HepG2 (cell line): ENCODE measurements at regions not wholly inside any gene's neighbourhood (a gene's known extent, or its start where the extent isn't known, plus 50 kb on each side); places are given as distances from the start of the nearest gene placed in this dataset.

Experiments
- ATAC-seq: fragments of 200-7000 bp; cut with Tn5 transposase; 3 replicates; pipeline ENCODE4 v1.9.1; 2020; ENCODE audit warnings: mild to moderate bottlenecking, moderate library complexity
- BruUV-seq: library from RNA; stranded (reverse); fragments of 400-500 nt; replicated peaks from 2 replicates; lab custom pipeline; 2021; lab: Mats Ljungman, UMichigan
- CTCF ChIA-PET: fragments of 300-600 bp; formaldehyde crosslinking; extraction: SDS; loops from one replicate; lab custom pipeline; 2021; ENCODE audit warnings: low total read pairs, inconsistent platforms, low intra/inter-chr PET ratio; lab: Yijun Ruan, JAX
- POLR2A ChIA-PET: fragments of 350-600 bp; sonication (Branson Sonifier 250); formaldehyde crosslinking; loops from one replicate; lab custom pipeline; 2020; ENCODE audit warnings: antibody characterized with exemption, inconsistent platforms; lab: Yijun Ruan, JAX
- DNase-seq: peaks from one replicate; pipeline ENCODE4 v3.0.0-alpha.2; 2015; ENCODE audit warnings: low spot score
- FAIRE-seq: peaks from 3 replicates; lab custom pipeline; 2011; peaks lifted over from hg19 to GRCh38; lab: Jason Lieb, UNC
- H2AFZ ChIP-seq: one replicate; pipeline ENCODE4 v1.6.1; 2011; ENCODE audit warnings: low read length, inconsistent platforms
- H3K27ac ChIP-seq: fragments of 300-600 bp; 3 replicates; pipeline ENCODE4 v1.8.0; 2011; ENCODE audit warnings: mixed run types, mild to moderate bottlenecking, mixed read lengths, low read length, inconsistent platforms; ENCODE audit not compliant: insufficient read depth; ENCODE audit errors: extremely low read length
- H3K27me3 ChIP-seq, 2 experiments: fragments of 200-600 bp in 1 of 2; 2 replicates in 1 of 2; 3 replicates in 1 of 2; pipeline versions ENCODE4 v1.6.0 to v1.8.0; 2011; ENCODE audit warnings: low read length in 2 of 2, mild to moderate bottlenecking in 2 of 2, moderate library complexity in 2 of 2, inconsistent platforms in 1 of 2; ENCODE audit not compliant: insufficient read depth in 2 of 2, control insufficient read depth in 1 of 2
- H3K36me3 ChIP-seq, 2 experiments: fragments of 200-600 bp in 1 of 2; replicated peaks in 1 of 2; 2 replicates in 1 of 2; 3 replicates in 1 of 2; pipeline versions ENCODE4 v1.5.1 to v1.8.0; 2011; ENCODE audit warnings: low read length in 2 of 2, inconsistent platforms in 1 of 2; ENCODE audit not compliant: insufficient read depth in 2 of 2, control insufficient read depth in 1 of 2
- H3K4me1 ChIP-seq: 2 replicates; pipeline ENCODE4 v1.5.1; 2012; ENCODE audit warnings: low read length, inconsistent platforms; ENCODE audit not compliant: insufficient read depth
- H3K4me2 ChIP-seq: 2 replicates; pipeline ENCODE4 v1.6.0; 2011; ENCODE audit warnings: low read depth, low read length, inconsistent platforms
- H3K4me3 ChIP-seq, 3 experiments: fragments of 200-600 bp in 1 of 3; sonication (generic), shearing (Covaris generic) in 1 of 3; replicated peaks in 1 of 3; 2 replicates each; pipeline ENCODE4 v1.5.1; 2011 to 2016; ENCODE audit warnings: low read length in 3 of 3, inconsistent platforms in 2 of 3, low read depth in 2 of 3, mild to moderate bottlenecking in 2 of 3, control low read depth in 1 of 3, mixed read lengths in 1 of 3; ENCODE audit not compliant: insufficient read depth in 1 of 3
- H3K79me2 ChIP-seq: one replicate; pipeline ENCODE4 v1.6.1; 2011; ENCODE audit warnings: low read length, inconsistent platforms; ENCODE audit not compliant: insufficient read depth
- H3K9ac ChIP-seq: 2 replicates; pipeline ENCODE4 v1.6.0; 2011; ENCODE audit warnings: mild to moderate bottlenecking, low read depth, low read length, inconsistent platforms; ENCODE audit not compliant: insufficient read depth
- H3K9me3 ChIP-seq: 2 replicates; pipeline ENCODE4 v1.5.1; 2012; ENCODE audit warnings: mild to moderate bottlenecking, low read length
- H4K20me1 ChIP-seq: 2 replicates; pipeline ENCODE4 v1.6.0; 2011; ENCODE audit warnings: inconsistent platforms, mild to moderate bottlenecking, low read length, moderate library complexity; ENCODE audit not compliant: insufficient read depth
- ADNP ChIP-seq: sonication (generic); formaldehyde crosslinking; IDR thresholded peaks from 2 replicates; pipeline ENCODE4 v1.4.0; 2020; ENCODE audit warnings: missing genetic modification reagents
- KMT2A ChIP-seq: sonication (generic); formaldehyde crosslinking; IDR thresholded peaks from 2 replicates; pipeline ENCODE4 v1.4.0; 2020; ENCODE audit warnings: missing genetic modification reagents
- POLR2A ChIP-seq, 2 experiments: IDR thresholded peaks; 2 replicates each; pipeline ENCODE4 v1.6.1; 2011; ENCODE audit warnings: low read depth in 2 of 2, low read length in 2 of 2, mild to moderate bottlenecking in 1 of 2, moderate library complexity in 1 of 2; ENCODE audit not compliant: insufficient read depth in 1 of 2
- SOX13 ChIP-seq, 3 experiments: fragments of 450-650 bp in 1 of 3; sonication (generic) in 1 of 3; formaldehyde crosslinking in 1 of 3; IDR thresholded peaks in 2 of 3; conservative IDR thresholded peaks in 1 of 3; 2 replicates each; pipeline versions ENCODE4 v1.5.0 to v1.6.1; 2016 to 2020; ENCODE audit warnings: antibody characterized with exemption in 1 of 3, mild to moderate bottlenecking in 1 of 3, missing compliant biosample characterization in 1 of 3, missing genetic modification reagents in 1 of 3, moderate library complexity in 1 of 3
- ZBTB7B ChIP-seq: sonication (generic); formaldehyde crosslinking; IDR thresholded peaks from 2 replicates; pipeline ENCODE4 v1.4.0; 2020; ENCODE audit warnings: missing genetic modification reagents
- ZNF772 ChIP-seq: sonication (generic); formaldehyde crosslinking; IDR thresholded peaks from 2 replicates; pipeline ENCODE4 v1.5.0; 2020; ENCODE audit warnings: mild to moderate bottlenecking, missing genetic modification reagents
- ZNF776 ChIP-seq: sonication (generic); formaldehyde crosslinking; IDR thresholded peaks from 2 replicates; pipeline ENCODE4 v1.4.0; 2020; ENCODE audit warnings: mild to moderate bottlenecking, missing genetic modification reagents
- whole genome bisulfite sequencing: methylation state at CpG from one replicate; pipeline ENCODE4 v1.1.6; 2017; ENCODE audit warnings: low lambda C conversion rate; 5-methylcytosine and 5-hydroxymethylcytosine counted together
- in situ Hi-C: cut with HindIII; loops from 2 replicates; pipeline ENCODE4 v1.10.0; 2017; ENCODE audit warnings: low pct_unique_long_range_greater_than_20kb; ENCODE audit not compliant: extremely low pct_ligation_motif_present
- intact Hi-C: fragments of 100-400 bp; cut with micrococcal nuclease; formaldehyde crosslinking; loops from one replicate; pipeline ENCODE4 v1.10.0; 2022; ENCODE audit not compliant: unreplicated experiment
- TF ChIP-seq, protein P1 (sequence below): sonication (generic); formaldehyde crosslinking; IDR thresholded peaks from 2 replicates; pipeline ENCODE4 v1.4.0; 2020; ENCODE audit warnings: missing genetic modification reagents
- TF ChIP-seq, protein P2 (sequence below): sonication (generic); formaldehyde crosslinking; IDR thresholded peaks from 2 replicates; pipeline ENCODE4 v1.4.0; 2020; ENCODE audit warnings: missing genetic modification reagents
- TF ChIP-seq, protein P3 (sequence below): IDR thresholded peaks from 2 replicates; pipeline ENCODE4 v1.4.0; 2020; ENCODE audit warnings: mild to moderate bottlenecking, missing genetic modification reagents
- TF ChIP-seq, protein P4 (sequence below): sonication (generic); formaldehyde crosslinking; IDR thresholded peaks from 2 replicates; pipeline ENCODE4 v1.4.0; 2020; ENCODE audit warnings: low read depth, missing genetic modification reagents

DNA sequence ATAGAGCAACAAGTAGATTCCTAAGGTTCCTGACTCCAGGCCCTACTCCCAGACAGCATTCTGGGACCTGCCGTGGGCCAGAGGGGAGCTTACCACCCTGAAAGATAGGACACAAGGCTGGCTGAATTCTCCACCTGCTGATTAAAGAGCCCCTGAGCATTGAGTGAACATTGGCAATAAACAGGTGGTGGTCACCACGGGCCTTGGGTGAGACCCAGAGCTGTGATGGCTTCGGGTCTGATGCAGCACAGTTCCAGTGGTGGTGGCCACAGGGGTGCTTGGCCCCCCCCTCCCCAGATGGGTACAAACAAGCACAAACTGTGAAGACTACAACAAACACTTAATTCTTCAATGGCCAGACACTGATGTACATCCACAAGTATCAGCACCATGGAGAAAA lies 444.6 kb downstream of the GASK1B start (continued):
- TF ChIP-seq, protein P1, sequence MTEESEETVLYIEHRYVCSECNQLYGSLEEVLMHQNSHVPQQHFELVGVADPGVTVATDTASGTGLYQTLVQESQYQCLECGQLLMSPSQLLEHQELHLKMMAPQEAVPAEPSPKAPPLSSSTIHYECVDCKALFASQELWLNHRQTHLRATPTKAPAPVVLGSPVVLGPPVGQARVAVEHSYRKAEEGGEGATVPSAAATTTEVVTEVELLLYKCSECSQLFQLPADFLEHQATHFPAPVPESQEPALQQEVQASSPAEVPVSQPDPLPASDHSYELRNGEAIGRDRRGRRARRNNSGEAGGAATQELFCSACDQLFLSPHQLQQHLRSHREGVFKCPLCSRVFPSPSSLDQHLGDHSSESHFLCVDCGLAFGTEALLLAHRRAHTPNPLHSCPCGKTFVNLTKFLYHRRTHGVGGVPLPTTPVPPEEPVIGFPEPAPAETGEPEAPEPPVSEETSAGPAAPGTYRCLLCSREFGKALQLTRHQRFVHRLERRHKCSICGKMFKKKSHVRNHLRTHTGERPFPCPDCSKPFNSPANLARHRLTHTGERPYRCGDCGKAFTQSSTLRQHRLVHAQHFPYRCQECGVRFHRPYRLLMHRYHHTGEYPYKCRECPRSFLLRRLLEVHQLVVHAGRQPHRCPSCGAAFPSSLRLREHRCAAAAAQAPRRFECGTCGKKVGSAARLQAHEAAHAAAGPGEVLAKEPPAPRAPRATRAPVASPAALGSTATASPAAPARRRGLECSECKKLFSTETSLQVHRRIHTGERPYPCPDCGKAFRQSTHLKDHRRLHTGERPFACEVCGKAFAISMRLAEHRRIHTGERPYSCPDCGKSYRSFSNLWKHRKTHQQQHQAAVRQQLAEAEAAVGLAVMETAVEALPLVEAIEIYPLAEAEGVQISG (CRISPR knock-in tag): no peak
- no peak for TF ChIP-seq POLR2A (IDR thresholded peaks at IDR 0.05; ENCODE audit: insufficient read depth in 1 of 2, low read depth in 2 of 2, low read length in 2 of 2)
- TF ChIP-seq, protein P2, sequence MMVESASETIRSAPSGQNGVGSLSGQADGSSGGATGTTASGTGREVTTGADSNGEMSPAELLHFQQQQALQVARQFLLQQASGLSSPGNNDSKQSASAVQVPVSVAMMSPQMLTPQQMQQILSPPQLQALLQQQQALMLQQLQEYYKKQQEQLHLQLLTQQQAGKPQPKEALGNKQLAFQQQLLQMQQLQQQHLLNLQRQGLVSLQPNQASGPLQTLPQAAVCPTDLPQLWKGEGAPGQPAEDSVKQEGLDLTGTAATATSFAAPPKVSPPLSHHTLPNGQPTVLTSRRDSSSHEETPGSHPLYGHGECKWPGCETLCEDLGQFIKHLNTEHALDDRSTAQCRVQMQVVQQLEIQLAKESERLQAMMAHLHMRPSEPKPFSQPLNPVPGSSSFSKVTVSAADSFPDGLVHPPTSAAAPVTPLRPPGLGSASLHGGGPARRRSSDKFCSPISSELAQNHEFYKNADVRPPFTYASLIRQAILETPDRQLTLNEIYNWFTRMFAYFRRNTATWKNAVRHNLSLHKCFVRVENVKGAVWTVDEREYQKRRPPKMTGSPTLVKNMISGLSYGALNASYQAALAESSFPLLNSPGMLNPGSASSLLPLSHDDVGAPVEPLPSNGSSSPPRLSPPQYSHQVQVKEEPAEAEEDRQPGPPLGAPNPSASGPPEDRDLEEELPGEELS (CRISPR knock-in tag): no peak

DNA sequence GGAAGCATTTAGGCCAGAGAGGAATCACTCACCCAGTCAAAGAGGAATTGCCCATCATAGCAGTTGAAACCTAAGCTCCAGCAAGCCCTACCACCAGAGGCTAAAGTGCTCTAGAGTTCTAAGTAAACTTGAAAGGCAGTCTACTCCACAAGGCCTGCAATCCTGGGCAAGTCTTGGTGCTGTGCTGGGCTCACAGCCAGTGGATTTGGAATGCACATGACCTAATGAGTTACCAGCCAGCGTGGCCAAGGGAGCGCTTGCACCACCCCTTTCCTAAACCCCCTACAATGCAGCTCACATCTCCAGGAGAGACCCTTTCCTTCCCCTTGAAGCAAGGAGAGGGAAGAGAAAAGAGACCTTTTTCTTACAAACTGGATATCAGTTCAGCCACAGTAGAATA lies 445.7 kb downstream of the GASK1B start:
- H3K4me2 ChIP-seq: no peak overlapping the region
- ChIA-PET POLR2A (no interaction called here), CTCF (no interaction called here)
- BruUV-seq: no TSS peak
- no peaks in the 10 kb centered on the region for H3K9me3 ChIP-seq
- no peaks in the 10 kb centered on the region for H3K27me3 ChIP-seq
- no peak overlapping the region for H2AFZ ChIP-seq
- H3K27ac ChIP-seq: no peak overlapping the region
- H3K9ac ChIP-seq: no peak overlapping the region
- in situ Hi-C loops: no loop called here
- H4K20me1 ChIP-seq: no peaks in the 10 kb centered on the region
- no peak for ATAC-seq
- intact Hi-C loops: no loop called here
- H3K4me3 ChIP-seq: no peak overlapping the region
- H3K4me1 ChIP-seq: no peaks in the 10 kb centered on the region
- WGBS: 47% methylated on average over 2 of the region's 2 CpGs
- no peak for DNase-seq
- H3K36me3 ChIP-seq: no peaks in the 10 kb centered on the region
- no peaks in the 10 kb centered on the region for H3K79me2 ChIP-seq
- FAIRE-seq: no peak
- TF ChIP-seq, protein P3, sequence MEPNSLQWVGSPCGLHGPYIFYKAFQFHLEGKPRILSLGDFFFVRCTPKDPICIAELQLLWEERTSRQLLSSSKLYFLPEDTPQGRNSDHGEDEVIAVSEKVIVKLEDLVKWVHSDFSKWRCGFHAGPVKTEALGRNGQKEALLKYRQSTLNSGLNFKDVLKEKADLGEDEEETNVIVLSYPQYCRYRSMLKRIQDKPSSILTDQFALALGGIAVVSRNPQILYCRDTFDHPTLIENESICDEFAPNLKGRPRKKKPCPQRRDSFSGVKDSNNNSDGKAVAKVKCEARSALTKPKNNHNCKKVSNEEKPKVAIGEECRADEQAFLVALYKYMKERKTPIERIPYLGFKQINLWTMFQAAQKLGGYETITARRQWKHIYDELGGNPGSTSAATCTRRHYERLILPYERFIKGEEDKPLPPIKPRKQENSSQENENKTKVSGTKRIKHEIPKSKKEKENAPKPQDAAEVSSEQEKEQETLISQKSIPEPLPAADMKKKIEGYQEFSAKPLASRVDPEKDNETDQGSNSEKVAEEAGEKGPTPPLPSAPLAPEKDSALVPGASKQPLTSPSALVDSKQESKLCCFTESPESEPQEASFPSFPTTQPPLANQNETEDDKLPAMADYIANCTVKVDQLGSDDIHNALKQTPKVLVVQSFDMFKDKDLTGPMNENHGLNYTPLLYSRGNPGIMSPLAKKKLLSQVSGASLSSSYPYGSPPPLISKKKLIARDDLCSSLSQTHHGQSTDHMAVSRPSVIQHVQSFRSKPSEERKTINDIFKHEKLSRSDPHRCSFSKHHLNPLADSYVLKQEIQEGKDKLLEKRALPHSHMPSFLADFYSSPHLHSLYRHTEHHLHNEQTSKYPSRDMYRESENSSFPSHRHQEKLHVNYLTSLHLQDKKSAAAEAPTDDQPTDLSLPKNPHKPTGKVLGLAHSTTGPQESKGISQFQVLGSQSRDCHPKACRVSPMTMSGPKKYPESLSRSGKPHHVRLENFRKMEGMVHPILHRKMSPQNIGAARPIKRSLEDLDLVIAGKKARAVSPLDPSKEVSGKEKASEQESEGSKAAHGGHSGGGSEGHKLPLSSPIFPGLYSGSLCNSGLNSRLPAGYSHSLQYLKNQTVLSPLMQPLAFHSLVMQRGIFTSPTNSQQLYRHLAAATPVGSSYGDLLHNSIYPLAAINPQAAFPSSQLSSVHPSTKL (CRISPR knock-in tag): no peak
- TF ChIP-seq KMT2A (CRISPR knock-in tag) (no peak), ZBTB7B (CRISPR knock-in tag) (no peak), SOX13 (IDR thresholded peaks at IDR 0.05) (no peak), SOX13 (CRISPR knock-in tag; conservative IDR thresholded peaks at IDR 0.05 in 1 of 2, IDR thresholded peaks at IDR 0.05 in 1 of 2) (no peak), ZNF776 (CRISPR knock-in tag) (no peak), ADNP (CRISPR knock-in tag) (no peak), ZNF772 (CRISPR knock-in tag) (no peak)
- TF ChIP-seq, protein P4, sequence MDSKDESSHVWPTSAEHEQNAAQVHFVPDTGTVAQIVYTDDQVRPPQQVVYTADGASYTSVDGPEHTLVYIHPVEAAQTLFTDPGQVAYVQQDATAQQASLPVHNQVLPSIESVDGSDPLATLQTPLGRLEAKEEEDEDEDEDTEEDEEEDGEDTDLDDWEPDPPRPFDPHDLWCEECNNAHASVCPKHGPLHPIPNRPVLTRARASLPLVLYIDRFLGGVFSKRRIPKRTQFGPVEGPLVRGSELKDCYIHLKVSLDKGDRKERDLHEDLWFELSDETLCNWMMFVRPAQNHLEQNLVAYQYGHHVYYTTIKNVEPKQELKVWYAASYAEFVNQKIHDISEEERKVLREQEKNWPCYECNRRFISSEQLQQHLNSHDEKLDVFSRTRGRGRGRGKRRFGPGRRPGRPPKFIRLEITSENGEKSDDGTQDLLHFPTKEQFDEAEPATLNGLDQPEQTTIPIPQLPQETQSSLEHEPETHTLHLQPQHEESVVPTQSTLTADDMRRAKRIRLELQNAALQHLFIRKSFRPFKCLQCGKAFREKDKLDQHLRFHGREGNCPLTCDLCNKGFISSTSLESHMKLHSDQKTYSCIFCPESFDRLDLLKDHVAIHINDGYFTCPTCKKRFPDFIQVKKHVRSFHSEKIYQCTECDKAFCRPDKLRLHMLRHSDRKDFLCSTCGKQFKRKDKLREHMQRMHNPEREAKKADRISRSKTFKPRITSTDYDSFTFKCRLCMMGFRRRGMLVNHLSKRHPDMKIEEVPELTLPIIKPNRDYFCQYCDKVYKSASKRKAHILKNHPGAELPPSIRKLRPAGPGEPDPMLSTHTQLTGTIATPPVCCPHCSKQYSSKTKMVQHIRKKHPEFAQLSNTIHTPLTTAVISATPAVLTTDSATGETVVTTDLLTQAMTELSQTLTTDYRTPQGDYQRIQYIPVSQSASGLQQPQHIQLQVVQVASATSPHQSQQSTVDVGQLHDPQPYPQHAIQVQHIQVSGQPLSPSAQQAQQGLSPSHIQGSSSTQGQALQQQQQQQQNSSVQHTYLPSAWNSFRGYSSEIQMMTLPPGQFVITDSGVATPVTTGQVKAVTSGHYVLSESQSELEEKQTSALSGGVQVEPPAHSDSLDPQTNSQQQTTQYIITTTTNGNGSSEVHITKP (CRISPR knock-in tag): no peak
